ENCODE measurements at regions not wholly inside any gene's neighbourhood (a gene's known extent, or its start where the extent isn't known, plus 50 kb on each side); places are given as distances from the start of the nearest gene placed in this dataset.
A peak's percentile ranks its signal among the peaks of the same experiment; 100 is the strongest.

DNA sequence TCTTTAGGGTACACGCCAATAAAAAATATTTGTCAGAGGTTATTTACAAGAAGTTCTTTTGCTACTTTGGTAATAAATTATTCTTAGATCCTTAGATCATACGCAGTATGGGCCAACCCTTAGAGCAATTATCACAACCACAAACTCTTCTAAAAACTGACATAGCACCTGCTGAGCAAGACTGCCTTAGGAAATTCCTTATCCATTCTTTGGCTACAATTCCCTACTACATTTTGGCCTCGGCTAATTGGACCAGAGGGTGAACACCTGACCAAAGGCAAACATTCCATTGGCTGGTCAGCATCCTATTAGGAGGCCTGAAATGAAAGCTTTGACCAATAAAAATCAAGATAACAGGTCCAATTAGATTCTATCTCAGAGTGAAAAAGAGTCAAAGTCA lies 147.6 kb upstream of the CCDC68 start:
- Mint-ChIP-seq H3K27ac (no peak overlapping the region), H3K9me3 (no peaks in the 10 kb centered on the region), H3K4me3 (no peak overlapping the region), H3K36me3 (no peaks in the 10 kb centered on the region), H3K4me1 (no peaks in the 10 kb centered on the region)
- ATAC-seq = no peak
- DNase-seq (ENCODE audit: low spot score in 2 of 2) = no peak

DNA sequence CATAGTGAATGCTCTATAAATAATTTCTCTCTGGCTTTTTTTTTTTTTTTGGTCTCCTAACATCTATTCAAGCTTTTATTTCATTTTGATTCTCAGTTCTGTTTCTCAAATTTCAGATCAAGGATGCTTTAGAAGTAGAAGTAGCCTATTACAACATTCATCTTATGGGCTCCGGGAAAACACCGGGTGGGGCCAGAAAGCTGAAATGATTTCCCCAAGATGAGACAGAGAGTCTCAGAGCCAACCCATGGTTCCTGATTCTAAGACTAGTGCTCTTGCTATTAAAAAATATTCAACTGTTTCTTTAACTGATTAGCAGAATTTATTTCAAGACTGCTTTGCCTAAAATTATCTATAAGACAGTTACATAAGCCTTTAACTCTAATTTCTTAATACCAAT lies 147.2 kb upstream of the CCDC68 start:
- no peak overlapping the region for H3K27ac Mint-ChIP-seq
- DNase-seq (ENCODE audit: low spot score in 2 of 2) (no peak), ATAC-seq (no peak)
- no peaks in the 10 kb centered on the region for H3K9me3 Mint-ChIP-seq
- H3K4me3 Mint-ChIP-seq = no peak overlapping the region
- no peaks in the 10 kb centered on the region for H3K36me3 Mint-ChIP-seq
- H3K4me1 Mint-ChIP-seq = no peaks in the 10 kb centered on the region

DNA sequence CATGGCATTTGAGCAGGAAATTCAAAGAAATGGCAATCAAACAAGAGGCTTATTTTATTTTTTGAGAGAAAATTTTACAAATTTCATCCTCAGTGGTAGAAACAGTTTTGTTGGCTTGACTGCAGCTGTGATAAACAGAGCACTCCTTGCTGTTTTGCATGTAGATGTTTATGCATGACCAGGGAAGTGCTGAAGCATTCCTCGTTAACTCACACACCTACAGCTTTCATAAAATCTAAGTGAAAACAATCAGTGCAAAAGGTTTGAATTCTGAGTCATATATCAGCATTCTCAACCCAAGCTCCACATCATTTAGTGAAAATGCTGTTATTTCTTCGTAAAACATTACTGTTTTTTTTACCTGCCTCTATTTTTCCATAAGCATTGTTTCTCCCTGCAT lies 146.6 kb upstream of the CCDC68 start:
- H3K4me3 Mint-ChIP-seq = no peak overlapping the region
- no peak for ATAC-seq
- H3K9me3 Mint-ChIP-seq = no peaks in the 10 kb centered on the region
- no peaks in the 10 kb centered on the region for H3K4me1 Mint-ChIP-seq
- DNase-seq (ENCODE audit: low spot score in 2 of 2) = no peak
- H3K27ac Mint-ChIP-seq = no peak overlapping the region
- H3K36me3 Mint-ChIP-seq = no peaks in the 10 kb centered on the region

DNA sequence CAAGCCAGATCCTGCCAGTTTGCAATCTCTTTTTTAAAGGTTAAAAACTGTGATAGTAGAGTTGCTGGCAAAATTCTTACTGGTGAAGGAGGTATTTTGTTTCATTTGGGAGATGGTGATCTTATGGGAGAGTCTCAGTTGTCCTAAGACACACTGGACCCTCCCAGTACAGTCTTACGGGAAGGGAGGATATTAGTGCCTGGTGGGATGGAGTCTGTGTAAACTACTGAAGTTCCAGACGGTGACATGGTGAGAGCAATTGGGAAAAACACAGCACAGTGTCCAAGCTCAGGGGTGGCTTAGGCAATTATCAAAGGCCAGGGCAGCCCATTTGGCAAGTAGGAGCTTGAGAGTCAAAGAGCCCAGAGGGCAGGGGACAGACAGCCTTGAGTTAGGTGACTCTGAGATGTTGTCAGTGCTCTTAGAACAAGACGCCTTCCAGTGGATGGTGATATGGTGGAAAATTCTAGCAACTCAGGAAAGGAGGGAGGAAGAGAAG lies 143.7 kb upstream of the CCDC68 start:
- H3K36me3 Mint-ChIP-seq = no peaks in the 10 kb centered on the region
- H3K4me3 Mint-ChIP-seq = no peak overlapping the region
- no peak overlapping the region for H3K27ac Mint-ChIP-seq
- H3K4me1 Mint-ChIP-seq = no peaks in the 10 kb centered on the region
- H3K9me3 Mint-ChIP-seq = no peaks in the 10 kb centered on the region
- ATAC-seq = no peak
- DNase-seq (ENCODE audit: low spot score in 2 of 2) = no peak

DNA sequence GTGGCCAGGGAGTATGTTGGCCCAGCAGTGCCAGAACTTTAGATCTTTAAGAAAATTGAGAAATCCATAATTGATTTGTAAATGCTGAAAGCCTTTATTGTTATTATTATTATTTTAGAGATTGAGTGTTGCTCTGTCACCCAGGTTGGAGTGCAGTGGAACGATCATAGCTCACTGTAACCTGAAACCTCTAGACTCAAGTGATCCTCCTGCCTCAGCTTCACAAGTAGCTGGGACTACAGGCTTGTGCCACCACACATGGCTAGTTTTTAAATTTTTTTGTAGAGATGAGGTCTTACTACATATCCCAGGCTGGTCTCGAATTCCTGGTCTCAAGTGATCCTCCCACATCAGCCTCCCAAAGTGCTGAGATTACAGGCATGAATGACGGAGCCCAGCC lies 143.2 kb upstream of the CCDC68 start:
- Mint-ChIP-seq H3K4me3 (no peak overlapping the region), H3K36me3 (no peaks in the 10 kb centered on the region), H3K27ac (no peak overlapping the region), H3K9me3 (no peaks in the 10 kb centered on the region), H3K4me1 (no peaks in the 10 kb centered on the region)
- DNase-seq (ENCODE audit: low spot score in 2 of 2) (no peak), ATAC-seq (no peak)

DNA sequence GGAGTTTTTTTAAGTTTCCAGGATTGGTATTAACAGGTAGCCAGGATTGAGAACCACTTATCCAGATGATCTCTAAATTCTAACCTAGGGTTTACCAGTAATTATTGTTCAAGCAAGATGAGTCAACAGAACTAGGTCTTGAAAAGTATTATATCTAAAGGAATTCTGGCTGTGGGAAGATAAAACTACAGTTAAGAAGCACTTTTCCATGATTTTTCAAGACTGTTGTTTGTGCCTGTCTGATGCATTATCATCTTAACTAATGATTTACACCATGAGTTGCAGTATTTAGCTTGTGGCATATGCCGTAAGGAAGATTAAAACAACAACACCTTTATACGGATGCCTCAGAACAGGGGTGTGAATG lies 142.2 kb upstream of the CCDC68 start:
- Mint-ChIP-seq H3K4me3 (no peak overlapping the region), H3K9me3 (no peaks in the 10 kb centered on the region), H3K36me3 (no peaks in the 10 kb centered on the region), H3K4me1 (no peaks in the 10 kb centered on the region), H3K27ac (no peak overlapping the region)
- ATAC-seq (no peak), DNase-seq (ENCODE audit: low spot score in 2 of 2) (no peak)

DNA sequence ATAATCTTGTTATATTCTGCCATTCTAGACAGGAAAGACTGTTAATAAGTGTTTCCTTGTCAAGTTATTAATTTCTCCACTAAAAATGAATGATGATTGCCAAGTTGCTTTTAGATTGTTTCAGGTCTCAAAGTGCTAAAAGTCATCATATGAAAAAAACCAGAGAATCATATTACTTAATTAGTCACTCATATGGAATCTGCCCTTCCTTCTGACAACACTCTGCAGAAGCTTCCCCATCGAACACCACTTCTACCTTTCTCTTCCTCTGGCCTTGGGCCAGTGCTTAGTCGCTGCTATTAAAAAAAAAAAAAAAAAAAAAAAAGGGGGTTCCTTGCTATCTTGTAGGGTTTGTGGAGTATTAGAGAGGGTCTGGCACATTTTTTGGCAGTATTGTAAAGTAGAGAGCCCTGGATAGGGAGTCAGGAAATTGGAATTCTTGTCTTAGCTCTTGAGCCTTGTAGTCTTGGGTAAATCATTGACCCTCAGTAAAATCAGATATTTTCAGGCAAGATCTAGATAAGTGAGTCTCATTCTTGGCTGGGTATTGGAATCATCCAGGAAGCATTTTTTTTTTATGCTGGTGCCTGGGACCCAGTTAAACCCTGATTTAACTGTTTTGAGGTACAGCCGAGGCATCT lies 141.7 kb upstream of the CCDC68 start:
- Mint-ChIP-seq H3K9me3 (no peaks in the 10 kb centered on the region), H3K4me1 (no peaks in the 10 kb centered on the region), H3K36me3 (no peaks in the 10 kb centered on the region), H3K27ac (no peak overlapping the region), H3K4me3 (no peak overlapping the region)
- DNase-seq (ENCODE audit: low spot score in 2 of 2) = no peak
- no peak for ATAC-seq

DNA sequence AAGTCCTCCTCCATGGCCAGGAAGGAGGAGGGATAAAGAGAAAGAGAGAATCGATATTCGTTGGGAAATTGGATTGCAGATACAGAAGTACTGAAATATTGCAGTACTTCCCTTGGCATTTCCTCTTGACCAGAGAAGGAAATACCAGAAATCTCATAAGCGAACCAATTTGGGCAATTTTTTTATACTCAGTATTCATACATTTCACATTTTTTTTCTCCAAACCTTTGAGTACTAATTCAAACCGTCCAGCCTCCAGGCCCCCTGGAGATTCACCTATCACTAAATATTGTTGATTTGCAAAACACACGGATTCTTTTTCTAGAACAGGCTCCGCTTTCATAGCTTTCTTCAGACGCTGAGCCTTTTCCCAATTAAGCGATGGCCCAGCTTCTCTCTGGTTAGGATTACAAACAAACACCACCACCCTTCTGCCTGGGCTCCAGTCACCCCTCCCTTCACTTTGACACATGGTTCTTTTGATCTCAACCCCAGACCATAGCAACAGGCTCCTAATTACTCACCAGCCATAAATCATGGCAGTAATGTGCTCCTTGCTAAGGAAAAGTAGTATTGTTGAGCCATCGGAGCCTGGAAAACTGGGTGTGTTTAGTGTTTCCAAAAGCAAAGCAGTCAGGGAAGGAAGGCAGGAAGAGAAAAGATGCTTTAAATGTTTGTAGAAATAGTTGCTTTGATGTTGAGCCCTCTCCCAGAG lies 138.4 kb upstream of the CCDC68 start:
- Mint-ChIP-seq H3K9me3 (peaks cover 7% of the 10 kb centered on the region), H3K4me3 (no peak overlapping the region), H3K4me1 (no peaks in the 10 kb centered on the region), H3K27ac (no peak overlapping the region), H3K36me3 (no peaks in the 10 kb centered on the region)
- no peak for DNase-seq (ENCODE audit: low spot score in 2 of 2)
- no peak for ATAC-seq

DNA sequence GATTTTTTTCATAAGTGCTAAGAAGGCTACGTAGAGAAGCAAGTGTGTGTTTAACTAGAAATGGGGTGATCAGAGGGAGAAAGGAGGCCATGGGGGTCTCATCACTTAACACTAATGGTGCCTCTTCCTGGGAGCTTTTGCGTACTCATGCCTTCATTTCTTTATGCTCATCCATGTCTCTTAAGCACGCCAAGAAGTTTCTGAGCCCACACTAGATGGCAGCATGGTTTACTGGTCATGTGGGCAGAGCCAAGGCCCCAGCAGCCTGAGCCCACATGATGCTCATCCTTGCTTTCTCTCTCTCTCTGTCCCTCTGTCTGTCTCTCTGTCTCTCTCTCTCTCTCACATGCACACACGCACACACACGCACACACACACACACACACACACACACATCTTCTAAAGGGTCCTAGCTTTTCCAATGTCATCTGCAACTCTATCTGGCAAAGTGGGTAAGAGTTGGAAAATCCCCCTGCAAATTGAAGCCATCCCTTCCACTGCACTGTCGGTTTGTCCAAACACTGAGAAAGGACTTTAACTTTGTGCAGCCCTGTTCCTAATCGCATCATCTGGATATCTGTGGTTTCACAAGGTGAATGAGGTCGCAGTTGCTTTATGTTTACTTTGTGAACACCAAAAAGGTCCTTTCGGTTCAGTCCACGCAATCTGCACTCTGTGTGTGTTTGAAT lies 137.1 kb upstream of the CCDC68 start:
- no peaks in the 10 kb centered on the region for H3K4me1 Mint-ChIP-seq
- no peak overlapping the region for H3K27ac Mint-ChIP-seq
- H3K4me3 Mint-ChIP-seq = no peak overlapping the region
- peaks cover 7% of the 10 kb centered on the region for H3K9me3 Mint-ChIP-seq
- no peaks in the 10 kb centered on the region for H3K36me3 Mint-ChIP-seq
- no peak for DNase-seq (ENCODE audit: low spot score in 2 of 2)
- peak; percentile 24 for ATAC-seq

DNA sequence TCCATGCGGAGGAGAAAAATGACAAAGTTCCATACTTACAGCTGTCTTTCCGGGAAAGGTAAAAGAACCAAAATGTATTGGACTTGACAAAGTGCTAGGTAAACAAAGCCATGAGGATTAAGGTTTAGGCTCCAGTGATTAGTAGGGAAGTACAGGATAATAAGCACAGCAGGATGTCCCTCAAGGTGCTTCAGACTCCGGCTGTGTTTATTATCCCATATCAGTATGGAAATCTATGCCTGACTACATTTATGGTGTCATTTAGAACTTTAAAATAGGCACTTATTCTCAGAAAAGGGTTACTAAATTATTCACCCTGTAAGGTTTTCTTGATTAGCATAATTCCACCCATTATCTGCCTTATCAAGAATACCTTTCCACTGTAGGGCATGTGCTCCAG lies 136.3 kb upstream of the CCDC68 start:
- H3K4me3 Mint-ChIP-seq = no peak overlapping the region
- ATAC-seq = no peak
- no peak for DNase-seq (ENCODE audit: low spot score in 2 of 2)
- H3K27ac Mint-ChIP-seq = no peak overlapping the region
- H3K9me3 Mint-ChIP-seq = peaks cover 7% of the 10 kb centered on the region
- no peaks in the 10 kb centered on the region for H3K36me3 Mint-ChIP-seq
- H3K4me1 Mint-ChIP-seq = no peaks in the 10 kb centered on the region

DNA sequence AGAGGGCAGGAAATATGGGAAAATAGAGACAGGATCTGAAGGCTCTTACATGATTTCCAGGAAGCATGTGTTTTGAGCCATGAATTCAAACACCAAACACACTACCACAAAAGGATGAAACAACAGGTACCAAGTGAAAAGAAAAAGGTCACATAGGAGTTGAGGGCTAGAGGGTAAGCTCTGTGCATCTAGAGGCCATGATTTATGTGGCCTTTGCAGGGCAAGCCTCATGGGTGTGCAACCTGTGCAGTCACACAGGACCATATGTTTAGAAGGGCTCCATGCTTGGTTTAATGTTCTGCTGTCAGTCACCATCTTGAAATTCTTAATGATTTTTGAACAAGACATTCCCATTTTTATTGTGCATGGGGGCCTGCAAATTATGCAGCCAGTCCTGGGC lies 134.5 kb upstream of the CCDC68 start:
- no peak for DNase-seq (ENCODE audit: low spot score in 2 of 2)
- Mint-ChIP-seq H3K9me3 (peaks cover 7% of the 10 kb centered on the region), H3K4me3 (no peak overlapping the region), H3K27ac (no peak overlapping the region), H3K4me1 (no peaks in the 10 kb centered on the region), H3K36me3 (no peaks in the 10 kb centered on the region)
- ATAC-seq = no peak

DNA sequence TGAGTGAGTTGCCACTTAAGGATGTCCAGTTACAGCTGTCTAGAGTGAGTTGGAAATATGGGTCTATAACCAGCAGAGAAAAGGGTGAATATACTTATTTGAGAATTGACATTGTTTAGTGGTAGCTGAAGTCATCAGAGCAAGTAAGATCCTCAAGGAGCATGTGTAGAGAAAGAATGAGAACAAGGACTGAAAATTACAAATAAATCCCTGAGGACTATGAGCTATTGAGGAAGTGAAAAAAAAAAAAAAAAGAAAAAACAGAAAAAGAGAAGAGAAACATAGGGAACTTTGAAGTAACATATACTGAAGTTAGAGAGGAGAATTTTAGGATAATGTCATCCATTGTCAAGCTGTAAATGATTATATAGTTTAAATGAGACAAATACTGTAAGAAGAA lies 134.0 kb upstream of the CCDC68 start:
- Mint-ChIP-seq H3K27ac (no peak overlapping the region), H3K36me3 (no peaks in the 10 kb centered on the region), H3K4me1 (no peaks in the 10 kb centered on the region), H3K9me3 (peaks cover 7% of the 10 kb centered on the region), H3K4me3 (no peak overlapping the region)
- DNase-seq (ENCODE audit: low spot score in 2 of 2) (no peak), ATAC-seq (no peak)

DNA sequence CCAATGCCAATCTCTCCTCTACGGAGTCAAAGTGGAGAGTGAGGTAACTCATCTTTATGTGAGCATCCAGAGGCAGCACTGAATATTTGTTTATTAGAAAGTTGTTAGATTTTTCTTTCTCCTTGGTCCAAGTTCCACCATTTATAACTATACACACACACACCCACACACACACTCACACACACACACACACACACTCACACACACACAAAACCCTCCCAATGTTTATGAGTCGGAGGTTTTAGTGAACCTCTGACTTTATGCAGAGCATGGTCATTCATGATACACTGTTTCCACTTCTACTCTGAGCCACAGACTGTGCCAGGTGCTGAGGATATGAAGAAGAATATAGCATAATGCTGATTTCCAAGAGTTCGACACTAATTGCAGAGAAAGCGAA lies 132.9 kb upstream of the CCDC68 start:
- no peaks in the 10 kb centered on the region for H3K36me3 Mint-ChIP-seq
- DNase-seq (ENCODE audit: low spot score in 2 of 2) (no peak), ATAC-seq (no peak)
- no peaks in the 10 kb centered on the region for H3K4me1 Mint-ChIP-seq
- no peak overlapping the region for H3K4me3 Mint-ChIP-seq
- no peak overlapping the region for H3K27ac Mint-ChIP-seq
- peaks cover 7% of the 10 kb centered on the region for H3K9me3 Mint-ChIP-seq

DNA sequence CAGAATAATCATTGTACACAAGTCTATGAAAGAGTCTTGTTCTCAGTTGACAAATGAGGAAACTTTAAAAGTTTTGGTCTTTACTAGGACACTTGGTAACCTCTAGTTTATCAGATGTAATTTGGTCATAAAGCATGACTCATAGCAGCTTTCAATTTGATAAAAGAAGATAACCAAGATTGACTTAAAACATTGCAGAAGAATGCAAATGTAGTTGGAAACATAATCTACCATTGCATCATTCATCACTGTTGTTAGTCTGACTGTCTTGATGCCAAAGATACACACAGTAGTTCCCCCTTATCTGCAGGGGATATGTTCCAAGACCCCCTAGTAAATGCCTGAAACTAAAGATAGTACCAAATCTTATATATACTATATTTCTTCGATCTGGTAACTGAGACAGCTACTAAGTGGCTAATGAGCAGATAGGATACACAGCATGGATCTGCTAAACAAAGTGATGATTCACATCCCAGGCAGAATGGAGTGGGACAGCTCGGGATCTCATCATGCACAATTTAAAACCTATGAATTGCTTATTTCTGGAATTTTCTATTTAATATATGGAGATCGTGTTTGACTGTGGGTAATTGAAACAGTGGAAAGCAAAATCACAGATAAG lies 131.4 kb upstream of the CCDC68 start:
- Mint-ChIP-seq H3K36me3 (no peaks in the 10 kb centered on the region), H3K4me1 (no peaks in the 10 kb centered on the region), H3K9me3 (peaks cover 7% of the 10 kb centered on the region), H3K4me3 (no peak overlapping the region), H3K27ac (no peak overlapping the region)
- DNase-seq (ENCODE audit: low spot score in 2 of 2) (no peak), ATAC-seq (no peak)

DNA sequence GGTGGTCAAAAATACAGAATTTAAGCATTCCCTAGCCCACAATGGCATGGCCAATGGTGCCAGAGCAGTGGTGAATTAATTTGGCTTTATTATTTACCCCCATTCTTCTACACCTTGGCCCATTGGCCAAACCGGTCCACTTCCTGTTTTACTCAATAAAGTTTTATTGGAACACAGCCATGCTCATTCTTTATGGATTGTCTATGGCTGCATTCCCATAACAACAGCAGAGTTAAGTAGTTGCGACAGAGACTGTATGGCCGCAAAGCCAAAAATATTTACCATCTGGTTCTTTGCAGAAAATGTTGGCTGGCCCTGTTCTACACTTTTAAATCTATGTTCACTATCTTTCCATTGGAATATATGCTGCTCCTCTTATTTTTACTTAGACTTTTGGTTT lies 130.3 kb upstream of the CCDC68 start:
- H3K27ac Mint-ChIP-seq = no peak overlapping the region
- peaks cover 7% of the 10 kb centered on the region for H3K9me3 Mint-ChIP-seq
- no peak for ATAC-seq
- H3K36me3 Mint-ChIP-seq = no peaks in the 10 kb centered on the region
- no peaks in the 10 kb centered on the region for H3K4me1 Mint-ChIP-seq
- DNase-seq (ENCODE audit: low spot score in 2 of 2) = no peak
- H3K4me3 Mint-ChIP-seq = no peak overlapping the region

DNA sequence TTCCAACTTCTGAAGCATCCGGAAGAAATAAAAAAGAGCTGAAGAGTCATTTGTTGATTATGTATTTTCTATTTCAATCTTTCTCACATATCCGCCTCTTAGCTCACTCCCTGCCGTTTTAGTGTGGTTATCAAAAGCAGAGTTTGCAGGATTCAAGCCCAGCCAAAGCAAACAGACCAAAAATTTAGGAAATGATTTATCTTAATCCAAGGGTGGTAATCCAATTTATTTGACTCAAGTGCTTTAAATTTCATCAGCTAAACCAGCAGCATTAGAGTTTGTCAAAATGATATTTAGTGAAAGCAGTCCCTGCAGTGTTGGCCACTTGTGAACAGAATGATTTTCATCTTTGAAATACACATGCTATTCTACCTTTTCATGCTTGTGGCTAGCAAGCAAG lies 129.3 kb upstream of the CCDC68 start:
- H3K36me3 Mint-ChIP-seq = no peaks in the 10 kb centered on the region
- no peak overlapping the region for H3K4me3 Mint-ChIP-seq
- no peak for ATAC-seq
- H3K9me3 Mint-ChIP-seq = peaks cover 7% of the 10 kb centered on the region
- H3K27ac Mint-ChIP-seq = no peak overlapping the region
- no peak for DNase-seq (ENCODE audit: low spot score in 2 of 2)
- no peaks in the 10 kb centered on the region for H3K4me1 Mint-ChIP-seq

Data from stimulated activated effector memory CD8-positive, alpha-beta T cell treated with anti-CD3 and anti-CD28 coated beads, Interleukin-12 subunit alpha, Interleukin-12 subunit beta, amount 100 ng/mL, for 72 hours (primary cell).